ENCODE measurements at regions not wholly inside any gene's neighbourhood (a gene's known extent, or its start where the extent isn't known, plus 50 kb on each side); places are given as distances from the start of the nearest gene placed in this dataset.

GRCh38 chr7:118525020-118525419, 300.5 kb downstream of the ANKRD7 start:
- H3K4me1 Mint-ChIP-seq: no peaks in the 10 kb centered on the region
- DNase-seq (no peak), ATAC-seq (ENCODE audit: low read depth in 2 of 2) (no peak)
- H3K36me3 Mint-ChIP-seq: no peaks in the 10 kb centered on the region
- no peaks in the 10 kb centered on the region for H3K27me3 Mint-ChIP-seq
- H3K9me3 Mint-ChIP-seq: peaks cover 0 to 2% (median 0%) of the 10 kb centered on the region in 7 donors
- no peak overlapping the region for H3K27ac Mint-ChIP-seq
- no peak overlapping the region for H3K4me3 Mint-ChIP-seq

GRCh38 chr7:118531566-118531965, 307.1 kb downstream of the ANKRD7 start:
- no peak overlapping the region for H3K27ac Mint-ChIP-seq
- no peak for ATAC-seq (ENCODE audit: low read depth in 2 of 2)
- H3K36me3 Mint-ChIP-seq: no peaks in the 10 kb centered on the region
- H3K4me1 Mint-ChIP-seq: no peaks in the 10 kb centered on the region
- peaks cover 0 to 4% (median 0%) of the 10 kb centered on the region in 7 donors for H3K9me3 Mint-ChIP-seq
- H3K4me3 Mint-ChIP-seq: no peak overlapping the region
- DNase-seq: no peak
- H3K27me3 Mint-ChIP-seq: no peaks in the 10 kb centered on the region

GRCh38 chr7:118559207-118559606, 334.7 kb downstream of the ANKRD7 start:
- H3K27me3 Mint-ChIP-seq: no peaks in the 10 kb centered on the region
- H3K36me3 Mint-ChIP-seq: peaks cover 0 to 5% of the 10 kb centered on the region in 2 donors
- H3K27ac Mint-ChIP-seq: no peak overlapping the region
- ATAC-seq (ENCODE audit: low read depth in 2 of 2): no peak
- H3K4me1 Mint-ChIP-seq: no peaks in the 10 kb centered on the region
- DNase-seq: no peak
- peaks cover 0 to 26% (median 0%) of the 10 kb centered on the region in 7 donors for H3K9me3 Mint-ChIP-seq
- H3K4me3 Mint-ChIP-seq: no peak overlapping the region

- Mint-ChIP-seq H3K27ac (no peak overlapping the region), H3K36me3 (peaks cover 0 to 5% of the 10 kb centered on the region in 2 donors), H3K4me1 (no peaks in the 10 kb centered on the region), H3K4me3 (no peak overlapping the region), H3K9me3 (peaks cover 0 to 25% (median 4%) of the 10 kb centered on the region in 7 donors), H3K27me3 (no peaks in the 10 kb centered on the region)
- ATAC-seq (ENCODE audit: low read depth in 2 of 2) (no peak), DNase-seq (no peak)
These were observed 338.8 kb downstream of the ANKRD7 start for GRCh38 chr7:118563311-118563710.

GRCh38 chr7:118572604-118573003, 348.1 kb downstream of the ANKRD7 start:
- Mint-ChIP-seq H3K9me3 (peaks cover 0 to 9% (median 0%) of the 10 kb centered on the region in 7 donors), H3K27ac (no peak overlapping the region), H3K36me3 (no peaks in the 10 kb centered on the region), H3K4me1 (no peaks in the 10 kb centered on the region), H3K4me3 (no peak overlapping the region), H3K27me3 (no peaks in the 10 kb centered on the region)
- DNase-seq (no peak), ATAC-seq (ENCODE audit: low read depth in 2 of 2) (no peak)

- Mint-ChIP-seq H3K27me3 (no peaks in the 10 kb centered on the region), H3K4me1 (no peaks in the 10 kb centered on the region), H3K27ac (peak overlapping the region in 1 of 6 donors; percentile 45), H3K9me3 (peaks cover 0 to 5% (median 0%) of the 10 kb centered on the region in 7 donors), H3K4me3 (no peak overlapping the region), H3K36me3 (no peaks in the 10 kb centered on the region)
- no peak for DNase-seq
- no peak for ATAC-seq (ENCODE audit: low read depth in 2 of 2)
These were observed 348.6 kb downstream of the ANKRD7 start for GRCh38 chr7:118573085-118573484.

- Mint-ChIP-seq H3K36me3 (no peaks in the 10 kb centered on the region), H3K4me3 (no peak overlapping the region), H3K9me3 (peaks cover 0 to 3% (median 0%) of the 10 kb centered on the region in 7 donors), H3K27me3 (no peaks in the 10 kb centered on the region), H3K27ac (no peak overlapping the region), H3K4me1 (no peaks in the 10 kb centered on the region)
- no peak for DNase-seq
- no peak for ATAC-seq (ENCODE audit: low read depth in 2 of 2)
These were observed 351.0 kb downstream of the ANKRD7 start for GRCh38 chr7:118575393-118575948.

GRCh38 chr7:118580743-118581382, 356.4 kb downstream of the ANKRD7 start:
- Mint-ChIP-seq H3K36me3 (no peaks in the 10 kb centered on the region), H3K4me3 (no peak overlapping the region), H3K27me3 (no peaks in the 10 kb centered on the region), H3K4me1 (no peaks in the 10 kb centered on the region), H3K9me3 (peaks cover 0 to 6% (median under 1%) of the 10 kb centered on the region in 7 donors), H3K27ac (no peak overlapping the region)
- no peak for ATAC-seq (ENCODE audit: low read depth in 2 of 2)
- no peak for DNase-seq

GRCh38 chr7:118583641-118584040, 359.1 kb downstream of the ANKRD7 start:
- no peak for ATAC-seq (ENCODE audit: low read depth in 2 of 2)
- no peak overlapping the region for H3K4me3 Mint-ChIP-seq
- no peak overlapping the region for H3K27ac Mint-ChIP-seq
- H3K9me3 Mint-ChIP-seq: peaks cover 4 to 22% (median 7%) of the 10 kb centered on the region in 7 donors
- no peaks in the 10 kb centered on the region for H3K36me3 Mint-ChIP-seq
- H3K4me1 Mint-ChIP-seq: no peaks in the 10 kb centered on the region
- H3K27me3 Mint-ChIP-seq: no peaks in the 10 kb centered on the region
- DNase-seq: no peak

GRCh38 chr7:118586248-118586647, 361.7 kb downstream of the ANKRD7 start:
- Mint-ChIP-seq H3K9me3 (peaks cover 5 to 22% (median 12%) of the 10 kb centered on the region in 7 donors), H3K4me3 (no peak overlapping the region), H3K4me1 (no peaks in the 10 kb centered on the region), H3K27ac (no peak overlapping the region), H3K36me3 (no peaks in the 10 kb centered on the region), H3K27me3 (no peaks in the 10 kb centered on the region)
- no peak for DNase-seq
- no peak for ATAC-seq (ENCODE audit: low read depth in 2 of 2)

- H3K4me3 Mint-ChIP-seq: no peak overlapping the region
- peak overlapping the region in 1 of 6 donors; percentile 22 for H3K27ac Mint-ChIP-seq
- DNase-seq: no peak
- H3K27me3 Mint-ChIP-seq: no peaks in the 10 kb centered on the region
- H3K4me1 Mint-ChIP-seq: no peaks in the 10 kb centered on the region
- no peak for ATAC-seq (ENCODE audit: low read depth in 2 of 2)
- peaks cover 5 to 18% (median 12%) of the 10 kb centered on the region in 7 donors for H3K9me3 Mint-ChIP-seq
- H3K36me3 Mint-ChIP-seq: no peaks in the 10 kb centered on the region
These were observed 365.6 kb downstream of the ANKRD7 start for GRCh38 chr7:118590107-118590506.

GRCh38 chr7:118602090-118602489, 377.6 kb downstream of the ANKRD7 start:
- DNase-seq (no peak), ATAC-seq (ENCODE audit: low read depth in 2 of 2) (no peak)
- H3K36me3 Mint-ChIP-seq: no peaks in the 10 kb centered on the region
- no peak overlapping the region for H3K4me3 Mint-ChIP-seq
- H3K27me3 Mint-ChIP-seq: no peaks in the 10 kb centered on the region
- H3K27ac Mint-ChIP-seq: no peak overlapping the region
- no peaks in the 10 kb centered on the region for H3K4me1 Mint-ChIP-seq
- H3K9me3 Mint-ChIP-seq: peaks cover 0 to 1% (median 0%) of the 10 kb centered on the region in 7 donors

- H3K27me3 Mint-ChIP-seq: peaks cover 0 to 4% (median 0%) of the 10 kb centered on the region in 3 donors
- peaks cover 0 to 4% (median 0%) of the 10 kb centered on the region in 7 donors for H3K9me3 Mint-ChIP-seq
- H3K4me3 Mint-ChIP-seq: no peak overlapping the region
- DNase-seq: no peak
- no peak overlapping the region for H3K27ac Mint-ChIP-seq
- H3K36me3 Mint-ChIP-seq: no peaks in the 10 kb centered on the region
- no peaks in the 10 kb centered on the region for H3K4me1 Mint-ChIP-seq
- ATAC-seq (ENCODE audit: low read depth in 2 of 2): no peak
These were observed 382.1 kb downstream of the ANKRD7 start for GRCh38 chr7:118606602-118607001.

- ATAC-seq (ENCODE audit: low read depth in 2 of 2): no peak
- Mint-ChIP-seq H3K4me1 (no peaks in the 10 kb centered on the region), H3K36me3 (no peaks in the 10 kb centered on the region), H3K27ac (no peak overlapping the region), H3K9me3 (peaks cover 0 to 4% (median 0%) of the 10 kb centered on the region in 7 donors), H3K27me3 (peaks cover 0 to 4% (median 0%) of the 10 kb centered on the region in 3 donors), H3K4me3 (no peak overlapping the region)
- DNase-seq: no peak
These were observed 384.7 kb downstream of the ANKRD7 start for GRCh38 chr7:118609207-118609606.
